Heart right ventricle (tissue), 16 donors: ENCODE measurements at regions not wholly inside any gene's neighbourhood (a gene's known extent, or its start where the extent isn't known, plus 50 kb on each side); places are given as distances from the start of the nearest gene placed in this dataset.

Source experiments
- ATAC-seq, 8 donors: fragments of 200-7000 bp; cut with Tn5 transposase; one replicate each; pipeline ENCODE4 v1.9.1; 2020; ENCODE audit warnings: mild to moderate bottlenecking in 8 of 8, moderate library complexity in 8 of 8, moderate number of reproducible peaks in 1 of 8
- DNase-seq, 2 donors: peaks; one replicate each; pipeline ENCODE4 v3.0.0-alpha.2; 2020
- H3K27ac ChIP-seq, 10 donors: fragments of 200-600 bp; sonication (generic) in 2 of 10; one replicate each; pipeline versions ENCODE4 v1.5.0 to v1.8.0; 2020 to 2022; ENCODE audit warnings: mild to moderate bottlenecking in 3 of 10
- H3K27me3 ChIP-seq, 7 donors: fragments of 200-600 bp; one replicate each; pipeline ENCODE4 v1.8.0; 2021 to 2022; ENCODE audit warnings: mild to moderate bottlenecking in 2 of 7
- H3K36me3 ChIP-seq, 9 donors: fragments of 200-600 bp; sonication (generic) in 1 of 9; one replicate each; pipeline versions ENCODE4 v1.5.0 to v1.8.0; 2020 to 2022; ENCODE audit warnings: mild to moderate bottlenecking in 2 of 9
- H3K4me1 ChIP-seq, 9 donors: fragments of 200-600 bp; sonication (generic) in 1 of 9; one replicate each; pipeline versions ENCODE4 v1.5.0 to v1.8.0; 2020 to 2022; ENCODE audit warnings: mild to moderate bottlenecking in 4 of 9
- H3K4me3 ChIP-seq, 10 donors: fragments of 200-600 bp; sonication (generic) in 2 of 10; one replicate each; pipeline versions ENCODE4 v1.5.0 to v1.8.0; 2020 to 2022; ENCODE audit warnings: mild to moderate bottlenecking in 7 of 10, moderate library complexity in 2 of 10
- H3K9me3 ChIP-seq, 11 donors: fragments of 200-600 bp in 10 of 11; sonication (generic) in 2 of 11; one replicate each; pipeline versions ENCODE4 v1.5.0 to v1.8.0; 2013 to 2022; ENCODE audit warnings: mild to moderate bottlenecking in 2 of 11, control low read depth in 1 of 11, moderate library complexity in 1 of 11
- WGBS, 2 donors: extraction: QIAGEN DNeasy Blood & Tissue Kit; methylation state at CpG; one replicate each; pipeline ENCODE4 v1.1.7; 2013; ENCODE audit warnings: inconsistent platforms in 1 of 2; 5-methylcytosine and 5-hydroxymethylcytosine counted together
- intact Hi-C, 10 donors: fragments of 100-400 bp; cut with DNase I; formaldehyde crosslinking; loops; one replicate each; pipeline versions ENCODE4 v1.11.1 to v1.14.2; 2022
- TF ChIP-seq, protein P1 (sequence below), 9 donors: fragments of 200-600 bp; sonication (generic) in 2 of 9; IDR thresholded peaks; one replicate each; pipeline versions ENCODE4 v1.5.0 to v1.8.0; 2021 to 2022; ENCODE audit warnings: antibody characterized with exemption in 9 of 9, mild to moderate bottlenecking in 5 of 9, moderate library complexity in 1 of 9
- donor health status: Arrhythmogenic right ventricular cardiomyopathy.
- donor health status: ischemic (EF 13 %, LVEDD 7.1; RV severe dilation, severe dysfunction).
- donor health status: healthy with polysubstance abuse.
- donor health status: DM: no; HTN: yes; CAD: no.
- donor health status: DM: no; HTN: no; CAD: no.
- donor health status: ischemic (EF 25% LVEDD 6.9; RV normal size, moderate dysfunction).
- donor health status: ischemic (EF 25% LVEDD 5.7; RV mildly dilated, moderate dysfunction).
- donor health status: healthy.
- donor health status: DM: yes; HTN: yes; CAD: no.
- donor health status: Ischemic cardiomyopathy.
- donor health status: ischemic (EF 35%, LVEDD 5.7; RV mildly dilated, moderate dysfunction).
- donor health status: nonischemic (EF 11% LVEDD 7.7; RV severe dilation, severe dysfunction).
- donor health status: DM: yes; HTN: yes; CAD: no.
- donor health status: PGD.
- donor health status: ischemic (EF 29% LVEDD 5.4; RV normal size, mild dysfunction).
- donor health status: nonischemic (EF 23%, LVEDD 6.1; RV moderate dilation, normal function).

- TF ChIP-seq, protein P1, sequence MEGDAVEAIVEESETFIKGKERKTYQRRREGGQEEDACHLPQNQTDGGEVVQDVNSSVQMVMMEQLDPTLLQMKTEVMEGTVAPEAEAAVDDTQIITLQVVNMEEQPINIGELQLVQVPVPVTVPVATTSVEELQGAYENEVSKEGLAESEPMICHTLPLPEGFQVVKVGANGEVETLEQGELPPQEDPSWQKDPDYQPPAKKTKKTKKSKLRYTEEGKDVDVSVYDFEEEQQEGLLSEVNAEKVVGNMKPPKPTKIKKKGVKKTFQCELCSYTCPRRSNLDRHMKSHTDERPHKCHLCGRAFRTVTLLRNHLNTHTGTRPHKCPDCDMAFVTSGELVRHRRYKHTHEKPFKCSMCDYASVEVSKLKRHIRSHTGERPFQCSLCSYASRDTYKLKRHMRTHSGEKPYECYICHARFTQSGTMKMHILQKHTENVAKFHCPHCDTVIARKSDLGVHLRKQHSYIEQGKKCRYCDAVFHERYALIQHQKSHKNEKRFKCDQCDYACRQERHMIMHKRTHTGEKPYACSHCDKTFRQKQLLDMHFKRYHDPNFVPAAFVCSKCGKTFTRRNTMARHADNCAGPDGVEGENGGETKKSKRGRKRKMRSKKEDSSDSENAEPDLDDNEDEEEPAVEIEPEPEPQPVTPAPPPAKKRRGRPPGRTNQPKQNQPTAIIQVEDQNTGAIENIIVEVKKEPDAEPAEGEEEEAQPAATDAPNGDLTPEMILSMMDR (IDR thresholded peaks at IDR 0.05), result no peak
- ATAC-seq, result no peak
- Histone ChIP-seq H3K9me3 (peaks cover 0 to 5% (median 0%) of the 10 kb centered on the region in 11 donors), H3K4me3 (no peak overlapping the region), H3K4me1 (no peaks in the 10 kb centered on the region), H3K27me3 (peaks cover 0 to 27% (median 3%) of the 10 kb centered on the region in 7 donors), H3K27ac (no peak overlapping the region), H3K36me3 (no peaks in the 10 kb centered on the region)
- DNase-seq, result no peak
- intact Hi-C loops, result no loop called here
- WGBS, 2 donors, result 77 to 79% methylated on average over 1 of the region's 1 CpG
Observed at GRCh38 chr16:17541324-17541723, 70.6 kb upstream of the XYLT1 start.

DNA sequence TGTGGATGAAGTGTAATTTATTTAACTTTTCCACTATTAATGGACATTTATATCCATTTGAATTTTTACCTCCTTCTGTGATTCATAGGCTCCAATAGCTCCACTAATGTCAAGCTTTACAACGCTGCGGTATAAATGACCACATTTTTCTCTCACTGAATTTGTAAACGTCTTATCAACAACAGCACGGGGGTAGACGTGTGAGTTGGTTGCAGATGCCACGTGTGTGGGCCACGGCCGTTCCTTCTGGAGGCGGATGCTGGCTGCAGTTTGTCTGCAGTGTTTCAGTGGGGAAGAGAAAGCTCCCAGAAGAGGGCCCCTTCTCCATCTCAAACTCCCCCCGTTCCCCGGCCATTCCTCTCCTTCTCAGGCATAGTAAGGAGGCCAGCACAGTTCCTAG is 68.2 kb upstream of the XYLT1 start:
- TF ChIP-seq, protein P1 (IDR thresholded peaks at IDR 0.05), result no peak
- no peak for ATAC-seq
- intact Hi-C loops, result no loop called here
- H3K27me3 ChIP-seq, result peaks cover 0 to 27% (median 4%) of the 10 kb centered on the region in 7 donors
- H3K9me3 ChIP-seq, result no peaks in the 10 kb centered on the region
- no peak overlapping the region for H3K27ac ChIP-seq
- H3K36me3 ChIP-seq, result no peaks in the 10 kb centered on the region
- no peak overlapping the region for H3K4me3 ChIP-seq
- no peaks in the 10 kb centered on the region for H3K4me1 ChIP-seq
- WGBS, 2 donors, result 71 to 74% methylated on average over 11 of the region's 11 CpGs
- DNase-seq, result no peak

DNA sequence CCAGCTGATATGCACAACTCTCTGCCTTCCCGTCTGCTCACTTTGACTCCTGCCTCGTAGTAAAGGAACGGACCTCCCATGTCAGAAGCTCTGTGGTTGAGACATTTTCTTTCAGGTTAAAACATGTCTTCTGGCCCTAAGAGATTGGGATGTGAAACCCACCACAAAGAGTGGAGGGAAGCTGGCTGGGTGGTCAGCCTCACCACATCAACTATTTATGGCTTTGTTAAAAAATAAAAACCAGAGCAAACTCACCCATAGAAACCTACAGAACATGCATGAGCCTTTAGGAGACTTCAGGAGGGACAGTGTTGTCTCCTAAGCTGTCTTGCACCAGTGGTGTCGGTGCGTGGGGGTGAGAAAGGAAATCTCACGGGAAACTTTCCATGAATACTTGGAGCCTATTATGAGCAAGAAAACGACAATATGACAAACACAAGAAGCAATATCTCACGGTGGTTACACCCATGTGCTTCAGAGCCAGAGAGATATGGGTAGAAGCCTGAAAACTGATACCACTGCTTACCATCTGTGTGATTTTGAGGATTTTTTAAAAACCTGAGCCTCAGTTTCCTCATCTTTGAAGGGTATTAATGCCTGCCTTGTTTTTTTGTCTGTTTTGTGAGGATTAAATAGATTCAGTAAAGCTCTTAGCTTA is 61.7 kb upstream of the XYLT1 start:
- H3K27me3 ChIP-seq, result peaks cover 0 to 15% (median 3%) of the 10 kb centered on the region in 7 donors
- WGBS, 2 donors, result 56 to 62% methylated on average over 8 of the region's 8 CpGs
- intact Hi-C loops, result no loop called here
- H3K4me1 ChIP-seq, result no peaks in the 10 kb centered on the region
- peaks cover 0 to 7% (median 0%) of the 10 kb centered on the region in 11 donors for H3K9me3 ChIP-seq
- DNase-seq, result no peak
- no peaks in the 10 kb centered on the region for H3K36me3 ChIP-seq
- TF ChIP-seq, protein P1 (IDR thresholded peaks at IDR 0.05), result no peak
- no peak overlapping the region for H3K27ac ChIP-seq
- ATAC-seq, result no peak
- H3K4me3 ChIP-seq, result no peak overlapping the region

- 69 to 74% methylated on average over 6 of the region's 6 CpGs for WGBS, 2 donors
- Histone ChIP-seq H3K4me3 (peak overlapping the region in 1 of 10 donors; percentile 12), H3K27me3 (peaks cover 0 to 4% (median 3%) of the 10 kb centered on the region in 7 donors), H3K4me1 (no peaks in the 10 kb centered on the region), H3K27ac (peak overlapping the region in 1 of 10 donors; percentile 36), H3K9me3 (peaks cover 0 to 7% (median 0%) of the 10 kb centered on the region in 11 donors), H3K36me3 (no peaks in the 10 kb centered on the region)
- no peak for DNase-seq
- intact Hi-C loops, result no loop called here
- TF ChIP-seq, protein P1 (IDR thresholded peaks at IDR 0.05), result no peak
- no peak for ATAC-seq
Observed at GRCh38 chr16:17529982-17530760, 59.4 kb upstream of the XYLT1 start.
